GM23248 (cell line): ENCODE measurements at regions not wholly inside any gene's neighbourhood (a gene's known extent, or its start where the extent isn't known, plus 50 kb on each side); places are given as distances from the start of the nearest gene placed in this dataset.

Experiments
- EZH2 ChIP-seq: fragments of 200-600 bp; sonication (generic); IDR thresholded peaks from 2 replicates; pipeline ENCODE4 v1.6.1; 2018; ENCODE audit warnings: antibody characterized with exemption, mild to moderate bottlenecking; ENCODE audit not compliant: insufficient read depth, poor library complexity, severe bottlenecking
- EZH2phosphoT487 ChIP-seq: fragments of 200-600 bp; sonication (generic); IDR thresholded peaks from 2 replicates; pipeline ENCODE4 v1.6.1; 2018; ENCODE audit warnings: antibody characterized with exemption, moderate library complexity, mild to moderate bottlenecking, low read depth; ENCODE audit not compliant: insufficient read depth

DNA sequence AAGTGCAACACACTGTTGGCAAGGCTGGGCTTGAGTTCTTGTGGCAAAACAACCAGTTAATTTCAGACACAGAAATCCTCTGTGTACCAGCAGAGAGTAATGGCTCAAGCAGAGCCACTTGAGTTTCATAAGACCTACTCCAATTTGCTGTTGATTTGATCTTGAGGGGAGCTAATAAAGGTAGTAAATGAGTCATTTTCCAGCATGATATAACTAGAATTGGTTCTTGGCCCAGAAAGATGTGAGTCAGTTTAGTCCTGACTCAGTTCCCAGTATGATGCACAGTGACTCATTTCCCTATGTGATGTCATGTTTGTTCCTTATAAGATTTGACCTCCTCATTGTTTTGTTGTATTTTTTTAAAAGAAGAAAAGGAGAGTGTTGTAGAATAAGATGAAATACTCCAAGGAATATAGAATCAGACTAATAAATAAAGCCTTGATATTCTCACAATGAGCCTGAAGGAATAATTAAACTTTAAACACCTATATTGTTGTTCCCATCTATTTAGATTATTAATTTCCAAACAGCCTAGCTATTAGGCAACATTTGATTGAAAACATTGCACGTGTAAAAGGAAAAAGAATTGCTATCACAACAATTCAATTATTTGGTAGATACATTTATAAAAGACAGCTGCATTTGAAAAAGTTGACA lies 186.2 kb downstream of the REEP3 start:
- TF ChIP-seq EZH2 (no peak), EZH2phosphoT487 (no peak)
